ENCODE measurements at regions not wholly inside any gene's neighbourhood (a gene's known extent, or its start where the extent isn't known, plus 50 kb on each side); places are given as distances from the start of the nearest gene placed in this dataset.

GRCh38 chr13:97133554-97133953, 88.6 kb upstream of the MBNL2 start:
- TF ChIP-seq GATA3 (IDR thresholded peaks at IDR 0.05; ENCODE audit: low read depth, low read length) (no peak), GATA2 (IDR thresholded peaks at IDR 0.05; ENCODE audit: low read depth, low read length) (no peak)
